Left ventricle myocardium inferior (tissue), 1 donor: ENCODE measurements at regions not wholly inside any gene's neighbourhood (a gene's known extent, or its start where the extent isn't known, plus 50 kb on each side); places are given as distances from the start of the nearest gene placed in this dataset.

Experiments used
- DNase-seq: peaks from one replicate; pipeline ENCODE4 v3.0.0-alpha.2; 2020
- H3K27ac ChIP-seq: fragments of 200-600 bp; replicated peaks from 2 replicates; pipeline ENCODE4 v1.8.0; 2021
- H3K27me3 ChIP-seq: fragments of 200-600 bp; 2 replicates; pipeline ENCODE4 v1.8.0; 2021; ENCODE audit warnings: low read depth
- H3K36me3 ChIP-seq: fragments of 200-600 bp; 2 replicates; pipeline ENCODE4 v1.8.0; 2021
- H3K4me1 ChIP-seq: fragments of 200-600 bp; 2 replicates; pipeline ENCODE4 v1.8.0; 2021
- H3K4me3 ChIP-seq: fragments of 200-600 bp; 2 replicates; pipeline ENCODE4 v1.8.0; 2021; ENCODE audit warnings: mild to moderate bottlenecking, moderate library complexity
- H3K9me3 ChIP-seq: fragments of 200-600 bp; replicated peaks from 2 replicates; pipeline ENCODE4 v1.8.0; 2021
- intact Hi-C: fragments of 100-400 bp; cut with micrococcal nuclease; formaldehyde crosslinking; loops from one replicate; pipeline ENCODE4 v1.11.0; 2022
- TF ChIP-seq, protein P1 (sequence below): fragments of 200-600 bp; IDR thresholded peaks from 2 replicates; pipeline ENCODE4 v1.8.0; 2021; ENCODE audit warnings: antibody characterized with exemption, mild to moderate bottlenecking, borderline replicate concordance
- donor health status: DM: no; HTN: yes; CAD: no; lungs with severe emphysema.

DNA sequence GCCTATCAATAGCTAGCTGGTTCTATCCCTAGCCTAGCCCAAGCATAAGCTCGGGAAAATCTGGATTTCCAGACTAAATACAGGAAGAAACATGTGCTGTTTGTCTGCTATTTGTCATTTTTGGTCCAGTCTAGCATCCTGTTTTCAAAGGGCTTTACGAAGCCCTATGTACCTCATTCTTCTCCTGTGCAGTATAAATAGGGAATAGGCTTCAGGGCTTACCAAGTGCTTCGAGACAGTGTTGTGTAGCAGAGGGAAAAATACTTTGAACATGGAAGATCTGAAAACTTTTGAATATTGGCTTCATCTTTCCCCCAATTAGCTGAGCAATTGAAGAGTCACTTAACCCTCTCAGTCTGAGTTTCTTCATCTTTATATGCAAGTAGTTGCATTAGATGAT lies 679.8 kb downstream of the TDRD15 start:
- no peak overlapping the region for H3K27ac ChIP-seq
- no peaks in the 10 kb centered on the region for H3K9me3 ChIP-seq
- H3K4me1 ChIP-seq, result peaks cover 19% of the 10 kb centered on the region
- no peak for DNase-seq
- TF ChIP-seq, protein P1, sequence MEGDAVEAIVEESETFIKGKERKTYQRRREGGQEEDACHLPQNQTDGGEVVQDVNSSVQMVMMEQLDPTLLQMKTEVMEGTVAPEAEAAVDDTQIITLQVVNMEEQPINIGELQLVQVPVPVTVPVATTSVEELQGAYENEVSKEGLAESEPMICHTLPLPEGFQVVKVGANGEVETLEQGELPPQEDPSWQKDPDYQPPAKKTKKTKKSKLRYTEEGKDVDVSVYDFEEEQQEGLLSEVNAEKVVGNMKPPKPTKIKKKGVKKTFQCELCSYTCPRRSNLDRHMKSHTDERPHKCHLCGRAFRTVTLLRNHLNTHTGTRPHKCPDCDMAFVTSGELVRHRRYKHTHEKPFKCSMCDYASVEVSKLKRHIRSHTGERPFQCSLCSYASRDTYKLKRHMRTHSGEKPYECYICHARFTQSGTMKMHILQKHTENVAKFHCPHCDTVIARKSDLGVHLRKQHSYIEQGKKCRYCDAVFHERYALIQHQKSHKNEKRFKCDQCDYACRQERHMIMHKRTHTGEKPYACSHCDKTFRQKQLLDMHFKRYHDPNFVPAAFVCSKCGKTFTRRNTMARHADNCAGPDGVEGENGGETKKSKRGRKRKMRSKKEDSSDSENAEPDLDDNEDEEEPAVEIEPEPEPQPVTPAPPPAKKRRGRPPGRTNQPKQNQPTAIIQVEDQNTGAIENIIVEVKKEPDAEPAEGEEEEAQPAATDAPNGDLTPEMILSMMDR, result no peak
- H3K36me3 ChIP-seq, result no peaks in the 10 kb centered on the region
- intact Hi-C loops, result no loop called here
- no peaks in the 10 kb centered on the region for H3K27me3 ChIP-seq
- no peak overlapping the region for H3K4me3 ChIP-seq

DNA sequence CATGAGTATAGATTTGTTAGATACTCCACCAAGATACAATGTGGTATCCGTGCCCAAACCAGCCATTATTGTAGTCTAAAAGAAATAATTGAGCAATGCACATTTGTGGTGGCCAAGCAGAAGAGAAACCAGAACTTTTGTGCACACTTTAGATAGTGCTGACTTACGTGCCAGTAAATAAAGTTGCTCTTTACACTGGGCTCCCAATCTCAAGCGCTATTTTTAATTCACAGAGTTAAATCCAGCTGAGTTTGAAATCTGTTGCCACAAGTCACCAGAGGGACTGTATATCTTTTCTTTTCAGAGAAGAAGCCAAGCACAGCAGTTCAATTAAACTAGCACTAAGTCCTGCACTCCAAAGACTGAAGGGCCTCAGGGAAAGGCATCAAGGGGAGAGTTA lies 680.4 kb downstream of the TDRD15 start:
- H3K27me3 ChIP-seq, result no peaks in the 10 kb centered on the region
- TF ChIP-seq, protein P1, result no peak
- H3K9me3 ChIP-seq, result no peaks in the 10 kb centered on the region
- intact Hi-C loops, result no loop called here
- no peak for DNase-seq
- H3K36me3 ChIP-seq, result no peaks in the 10 kb centered on the region
- H3K4me3 ChIP-seq, result no peak overlapping the region
- H3K4me1 ChIP-seq, result peaks cover 19% of the 10 kb centered on the region
- peak overlapping the region; percentile 66 for H3K27ac ChIP-seq

DNA sequence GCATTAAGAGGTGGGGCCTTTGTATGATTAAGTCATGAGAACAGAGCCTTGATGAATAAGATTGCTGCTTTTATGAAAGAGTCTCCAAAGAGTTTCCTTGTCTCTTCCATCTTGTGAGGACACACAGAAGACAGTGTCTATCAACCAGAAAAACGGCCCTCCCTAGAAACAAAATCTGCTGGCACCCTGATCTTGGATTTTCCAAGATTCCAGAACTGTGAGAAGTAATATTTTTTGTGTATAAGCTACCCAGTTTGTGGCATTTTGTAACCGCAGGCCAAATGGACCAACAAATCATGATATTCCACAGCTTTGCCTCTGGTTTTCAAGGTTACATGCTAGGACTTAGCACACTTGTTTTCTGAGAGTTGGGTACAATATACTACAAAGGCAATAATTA lies 687.8 kb downstream of the TDRD15 start:
- no peaks in the 10 kb centered on the region for H3K9me3 ChIP-seq
- H3K4me1 ChIP-seq, result no peaks in the 10 kb centered on the region
- intact Hi-C loops, result no loop called here
- H3K4me3 ChIP-seq, result no peak overlapping the region
- H3K27ac ChIP-seq, result no peak overlapping the region
- TF ChIP-seq, protein P1, result no peak
- H3K36me3 ChIP-seq, result no peaks in the 10 kb centered on the region
- no peaks in the 10 kb centered on the region for H3K27me3 ChIP-seq
- no peak for DNase-seq

DNA sequence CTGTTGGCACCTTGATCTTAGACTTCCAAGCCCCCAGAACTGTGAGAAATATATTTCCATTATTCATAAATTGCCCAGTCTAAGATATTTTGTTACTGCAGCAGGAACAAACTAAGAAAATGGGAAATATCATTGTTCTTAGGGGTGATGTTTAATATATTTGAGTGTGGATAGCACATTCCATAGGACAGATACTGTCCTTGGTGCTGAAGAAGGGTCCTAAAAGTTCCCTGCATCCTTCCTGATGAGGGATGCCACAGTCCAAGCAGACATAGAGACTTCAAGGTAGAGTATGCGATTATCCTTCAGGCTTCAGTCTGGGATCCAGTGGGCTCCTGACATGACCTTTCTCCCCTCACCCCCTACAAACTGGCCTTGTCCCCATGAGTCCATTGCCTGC lies 689.0 kb downstream of the TDRD15 start:
- no peaks in the 10 kb centered on the region for H3K4me1 ChIP-seq
- intact Hi-C loops, result no loop called here
- TF ChIP-seq, protein P1, result no peak

DNA sequence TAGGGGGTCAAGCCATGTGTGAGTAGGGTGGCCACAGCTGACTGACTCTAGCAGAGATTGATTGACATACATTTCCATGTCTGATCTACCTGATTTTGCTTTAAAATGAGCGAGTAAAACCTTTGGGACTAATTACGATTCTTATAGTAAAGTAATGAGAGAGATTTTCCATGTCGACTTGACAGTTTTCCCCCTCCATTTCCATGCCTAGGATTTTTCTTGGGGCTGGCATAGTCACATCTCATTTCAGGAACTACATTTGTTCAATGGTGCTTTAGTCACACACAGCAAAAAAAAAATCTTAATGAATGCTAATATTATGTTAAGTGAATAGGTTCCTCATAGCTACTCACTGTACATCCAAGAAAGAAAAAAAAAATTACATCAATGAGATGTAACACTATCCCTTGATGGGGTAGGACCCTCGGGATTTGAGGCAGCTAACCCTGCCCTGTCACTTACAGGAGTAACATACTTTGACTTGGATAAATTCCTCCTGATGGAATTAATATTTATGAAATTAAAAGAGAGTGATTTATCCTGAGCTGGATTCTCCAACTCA lies 690.9 kb downstream of the TDRD15 start:
- H3K4me1 ChIP-seq, result no peaks in the 10 kb centered on the region
- no peaks in the 10 kb centered on the region for H3K27me3 ChIP-seq
- no peaks in the 10 kb centered on the region for H3K36me3 ChIP-seq
- no peaks in the 10 kb centered on the region for H3K9me3 ChIP-seq
- TF ChIP-seq, protein P1, result no peak
- H3K4me3 ChIP-seq, result no peak overlapping the region
- H3K27ac ChIP-seq, result no peak overlapping the region
- DNase-seq, result no peak
- intact Hi-C loops, result no loop called here

More for the DNA sequence above, 689.0 kb downstream of the TDRD15 start:
- H3K27me3 ChIP-seq, result no peaks in the 10 kb centered on the region
- H3K9me3 ChIP-seq, result no peaks in the 10 kb centered on the region
- H3K27ac ChIP-seq, result no peak overlapping the region
- H3K4me3 ChIP-seq, result no peak overlapping the region
- DNase-seq, result no peak
- no peaks in the 10 kb centered on the region for H3K36me3 ChIP-seq
